ENCODE measurements at regions not wholly inside any gene's neighbourhood (a gene's known extent, or its start where the extent isn't known, plus 50 kb on each side); places are given as distances from the start of the nearest gene placed in this dataset.
"Not testable (repeated sequence)": the region's sequence is repeated elsewhere in the genome, so short reads cannot be mapped to it uniquely, and the experiment has no call there.

DNA sequence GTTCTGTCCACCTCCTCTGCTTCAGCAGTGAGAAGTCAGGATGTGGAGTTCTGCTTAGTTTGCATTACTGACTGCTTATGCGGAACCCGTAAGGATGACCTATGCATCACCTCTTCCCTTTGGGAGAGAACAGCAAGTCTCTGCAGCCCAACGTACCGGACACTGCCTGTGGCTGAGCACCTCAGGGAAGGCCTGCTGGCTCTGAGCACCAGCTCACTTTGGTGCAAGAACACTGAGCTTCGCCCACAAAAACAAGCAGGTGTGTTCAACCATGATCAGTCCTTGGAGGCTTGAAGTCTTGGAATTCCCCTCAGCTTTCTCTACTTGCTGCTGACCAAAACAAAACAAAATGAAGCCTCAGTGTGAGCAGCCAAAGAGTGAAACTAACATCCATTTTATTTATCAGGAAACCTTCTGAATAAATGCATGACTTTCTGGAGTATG lies 52.7 kb upstream of the NCK2 start:
- no peak for DNase-seq

- DNase-seq = no peak
These were observed 54.1 kb upstream of the NCK2 start for GRCh38 chr2:105690566-105690965.

- DNase-seq = no peak
These were observed 55.2 kb upstream of the NCK2 start for GRCh38 chr2:105689484-105689883.

GRCh38 chr2:105688946-105689345 lies 55.8 kb upstream of the NCK2 start:
- no peak for DNase-seq

DNA sequence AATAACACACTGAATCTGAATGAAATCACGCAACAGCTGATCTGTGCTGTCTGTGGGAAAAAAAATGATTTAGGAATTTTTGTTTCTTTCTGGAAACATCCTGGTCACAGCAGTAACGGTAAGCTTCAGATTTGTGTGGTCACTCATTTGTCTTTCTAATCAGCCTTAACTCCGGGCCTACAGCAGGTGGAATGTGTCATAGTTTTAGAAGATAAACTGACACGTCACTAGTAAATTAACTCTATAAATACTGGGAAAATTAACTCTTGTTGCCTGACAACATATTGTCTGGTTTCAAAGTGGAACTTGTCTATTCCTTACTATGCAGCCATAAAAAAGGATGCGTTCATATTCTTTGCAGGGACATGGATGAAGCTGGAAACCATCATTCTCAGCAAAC lies 58.1 kb upstream of the NCK2 start:
- no peak for DNase-seq

GRCh38 chr2:105683011-105683492 lies 61.7 kb upstream of the NCK2 start:
- DNase-seq = no peak

DNA sequence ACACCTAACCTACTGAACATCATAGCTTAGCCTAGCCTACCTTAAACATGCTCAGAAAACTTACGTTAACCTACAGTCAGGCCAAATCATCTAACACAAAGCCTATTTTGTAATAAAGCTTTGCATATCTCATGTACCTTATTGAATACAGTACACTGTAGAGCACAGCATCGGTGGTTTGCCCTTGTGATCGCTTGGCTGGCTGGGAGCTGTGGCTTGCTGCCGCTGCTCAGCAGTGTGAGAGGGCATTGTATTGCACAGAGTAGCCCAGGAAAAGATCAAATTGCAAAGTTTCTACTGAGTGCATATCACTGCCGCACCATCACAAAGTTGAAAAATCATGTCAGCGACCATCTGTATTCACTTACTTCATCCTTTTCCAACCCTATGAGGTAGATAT lies 62.3 kb upstream of the NCK2 start:
- no peak for DNase-seq

- no peak for DNase-seq
These were observed 62.8 kb upstream of the NCK2 start for GRCh38 chr2:105681927-105682326.

- DNase-seq = no peak
These were observed 64.4 kb upstream of the NCK2 start for GRCh38 chr2:105680357-105680756.

- no peak for DNase-seq
These were observed 66.4 kb upstream of the NCK2 start for GRCh38 chr2:105678346-105678745.

- DNase-seq = no peak
These were observed 66.8 kb upstream of the NCK2 start for GRCh38 chr2:105677901-105678300.

DNA sequence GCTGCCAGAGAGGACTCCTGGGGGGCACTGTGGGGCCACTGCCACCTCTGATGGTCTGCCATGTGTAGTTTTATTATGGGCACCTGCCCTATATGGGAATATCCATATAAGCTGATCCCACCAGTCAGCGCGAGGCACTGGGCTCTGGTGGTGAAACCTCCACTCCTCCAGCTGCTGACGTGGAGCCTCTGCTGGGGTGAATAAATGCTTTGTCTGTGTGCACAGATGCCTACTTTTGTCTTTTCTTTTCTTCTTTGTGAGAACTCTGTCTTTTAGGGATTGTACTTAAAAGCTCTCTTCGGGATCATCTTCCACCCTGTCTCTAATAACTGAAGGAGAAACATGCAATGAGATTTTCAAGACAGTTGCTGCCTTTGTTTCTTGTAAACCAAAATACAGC lies 68.9 kb upstream of the NCK2 start:
- no peak for DNase-seq

DNA sequence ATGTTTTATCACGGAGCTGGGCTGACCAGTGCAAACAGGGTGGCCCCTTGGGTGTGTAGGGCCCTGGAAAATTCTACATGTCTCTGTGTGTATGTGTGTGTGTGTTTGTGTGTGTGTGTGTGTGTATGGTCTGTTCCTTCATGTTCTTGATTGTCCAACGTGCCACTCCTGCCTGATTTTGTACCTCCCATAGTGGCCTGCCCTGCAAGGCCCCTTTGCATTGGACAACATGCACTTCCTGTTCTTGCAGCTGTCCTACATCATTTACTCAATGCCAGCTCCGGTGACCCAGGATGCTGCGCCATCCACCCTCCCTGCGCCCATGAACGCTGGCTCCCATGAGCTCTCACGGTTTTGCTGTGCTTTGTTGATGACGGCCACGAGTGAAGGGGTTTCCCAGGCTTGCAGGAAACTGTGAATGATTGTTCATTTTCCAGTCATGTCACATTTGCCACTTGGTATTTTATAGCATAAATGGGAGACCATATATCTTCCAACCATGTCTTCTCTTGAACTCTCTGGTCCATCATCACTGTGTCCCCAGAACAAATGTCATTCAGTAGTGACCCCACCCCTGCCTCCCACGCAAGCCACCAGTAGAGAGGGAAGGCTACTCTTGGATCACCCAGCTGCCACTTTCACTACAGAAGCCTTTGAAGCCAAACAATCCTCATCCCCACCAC lies 69.7 kb upstream of the NCK2 start:
- DNase-seq = no peak

DNA sequence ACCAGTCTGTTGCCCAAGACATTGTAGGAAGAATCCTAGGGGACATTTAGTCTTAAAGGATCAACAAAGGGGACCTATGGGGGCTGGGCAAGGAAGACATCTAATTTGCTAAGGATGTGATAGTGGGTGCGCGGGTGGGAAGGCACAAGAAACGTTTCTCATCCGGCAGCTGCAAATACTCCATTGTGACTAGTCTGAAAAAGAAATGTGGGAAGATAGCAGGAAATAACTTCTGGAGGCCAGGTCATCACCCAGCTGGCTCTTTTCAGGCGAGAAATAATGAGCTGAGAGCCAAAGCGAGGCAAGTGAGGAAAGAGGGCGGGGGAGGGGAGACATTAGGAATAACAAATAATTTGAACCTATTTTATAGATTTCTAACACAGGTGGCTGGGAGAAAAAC lies 70.3 kb upstream of the NCK2 start:
- no peak for DNase-seq

DNA sequence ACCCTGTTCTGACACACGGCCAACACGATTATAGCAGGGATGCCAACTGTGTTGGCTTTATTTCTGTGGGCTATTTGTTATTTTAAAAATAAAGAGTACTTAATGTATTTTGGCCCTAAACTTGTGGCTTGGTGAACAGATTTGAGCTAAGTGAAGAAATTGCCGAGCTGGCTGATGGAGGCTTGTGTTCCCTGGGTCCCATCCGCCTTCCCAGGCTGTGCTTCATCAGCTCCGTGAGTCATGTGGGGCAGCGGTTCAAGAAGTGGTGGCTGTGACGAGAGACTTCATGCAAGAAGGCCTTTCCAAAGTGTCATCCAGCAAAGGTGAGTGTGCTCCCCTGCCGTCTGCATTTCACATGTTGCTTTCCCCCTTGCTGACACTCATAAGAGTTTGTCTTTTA lies 73.6 kb upstream of the NCK2 start:
- DNase-seq = no peak

GRCh38 chr2:105669384-105669891 lies 75.3 kb upstream of the NCK2 start:
- DNase-seq = no peak

- no peak for DNase-seq
These were observed 79.2 kb upstream of the NCK2 start for GRCh38 chr2:105665480-105665879.

DNA sequence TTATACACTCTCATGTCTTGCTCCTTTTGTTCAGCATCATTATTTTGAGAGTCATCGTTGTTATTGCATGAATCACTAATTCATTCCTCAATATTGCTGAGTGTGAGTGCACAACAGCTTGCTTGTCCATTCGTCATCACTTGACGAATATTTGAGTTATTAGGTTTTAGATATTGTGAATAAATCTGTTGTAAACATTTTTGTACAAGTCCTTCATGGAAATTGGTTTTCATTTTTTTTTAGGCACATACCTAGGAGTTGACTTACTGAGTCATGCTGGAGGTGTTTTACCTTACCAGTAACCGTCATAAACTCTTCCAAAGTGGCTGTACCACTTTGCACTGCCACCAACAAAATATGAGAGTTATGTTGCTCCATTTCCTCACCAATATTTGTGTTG lies 84.2 kb upstream of the NCK2 start:
- no peak for DNase-seq

DNA sequence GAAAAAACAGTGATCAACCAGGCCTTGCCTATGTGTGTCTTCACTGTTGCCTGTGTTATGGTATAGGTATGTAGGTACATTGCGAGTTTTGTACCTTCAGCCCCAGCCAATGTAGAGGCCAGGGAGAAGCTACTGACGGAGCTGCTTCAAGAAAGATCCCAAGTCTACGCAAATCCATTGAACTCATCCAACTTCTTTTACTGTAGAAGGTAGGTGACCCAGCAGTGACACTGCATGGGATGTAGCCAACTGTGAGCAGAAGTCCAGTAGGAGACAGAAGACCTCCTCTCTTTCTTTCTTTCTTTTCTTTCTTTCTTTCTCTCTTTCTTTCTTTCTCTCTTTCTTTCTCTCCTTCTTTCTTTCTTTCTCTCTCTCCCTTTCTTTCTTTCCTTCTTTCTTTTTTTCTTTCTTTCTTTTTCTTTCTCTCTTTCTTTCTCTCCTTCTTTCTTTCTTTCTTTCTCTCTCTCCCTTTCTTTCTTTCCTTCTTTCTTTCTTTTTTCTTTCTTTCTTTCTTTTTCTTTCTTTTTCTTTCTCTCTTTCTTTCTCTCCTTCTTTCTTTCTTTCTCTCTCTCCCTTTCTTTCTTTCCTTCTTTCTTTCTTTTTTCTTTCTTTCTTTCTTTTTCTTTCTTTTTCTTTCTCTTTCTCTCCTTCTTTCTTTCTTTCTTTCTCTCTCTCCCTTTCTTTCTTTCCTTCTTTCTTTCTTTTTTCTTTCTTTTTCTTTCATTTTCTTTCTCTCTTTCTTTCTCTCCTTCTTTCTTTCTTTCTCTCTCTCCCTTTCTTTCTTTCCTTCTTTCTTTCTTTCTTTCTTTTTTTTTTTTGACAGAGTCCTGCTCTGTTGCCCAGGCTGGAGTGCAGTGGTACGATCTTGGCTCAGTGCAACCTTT lies 88.7 kb upstream of the NCK2 start:
- not testable (repeated sequence) for DNase-seq

DNA sequence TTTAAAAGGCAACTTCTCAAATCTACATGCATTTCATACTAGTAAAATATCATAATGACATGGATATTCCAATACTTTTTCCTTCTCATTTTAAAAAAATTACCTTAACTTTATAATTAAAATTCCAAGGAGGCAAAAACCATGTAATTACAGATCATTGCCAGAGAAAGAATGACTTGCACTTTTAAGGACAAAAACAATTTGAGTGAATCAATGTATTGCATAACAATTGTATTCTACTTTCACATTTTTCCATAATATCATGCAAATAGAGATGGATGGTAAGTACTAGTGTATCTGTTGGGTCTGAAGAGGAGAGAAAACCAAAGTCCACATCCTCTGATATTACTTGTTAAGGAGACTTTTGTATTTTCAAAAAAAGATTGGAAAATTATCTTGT lies 89.5 kb upstream of the NCK2 start:
- DNase-seq = no peak

DNA sequence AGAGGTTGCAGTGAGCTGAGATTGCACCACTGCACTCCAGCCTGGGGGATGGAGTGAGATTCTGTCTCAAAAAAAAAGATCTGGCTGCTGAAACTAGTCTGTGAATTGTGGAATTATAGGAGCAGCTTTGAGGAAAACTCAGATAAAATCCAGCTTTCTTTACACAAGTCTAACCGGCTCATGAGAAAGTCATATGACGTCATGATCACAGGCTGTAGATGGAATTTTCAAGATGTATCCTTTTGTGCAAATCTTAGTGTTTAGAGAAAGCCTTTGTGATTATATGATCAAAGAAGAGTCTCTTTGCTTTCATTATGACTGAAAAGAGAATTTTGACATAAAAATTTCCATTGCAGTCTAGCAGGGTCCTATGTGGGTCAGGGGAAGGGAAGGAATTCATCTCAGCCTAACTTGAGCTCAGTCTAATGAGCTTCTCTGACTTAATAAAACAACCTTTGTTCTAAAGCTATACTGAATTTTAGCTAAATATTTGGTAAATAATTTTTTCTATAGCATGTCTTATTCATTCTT lies 90.2 kb upstream of the NCK2 start:
- DNase-seq = no peak

DNA sequence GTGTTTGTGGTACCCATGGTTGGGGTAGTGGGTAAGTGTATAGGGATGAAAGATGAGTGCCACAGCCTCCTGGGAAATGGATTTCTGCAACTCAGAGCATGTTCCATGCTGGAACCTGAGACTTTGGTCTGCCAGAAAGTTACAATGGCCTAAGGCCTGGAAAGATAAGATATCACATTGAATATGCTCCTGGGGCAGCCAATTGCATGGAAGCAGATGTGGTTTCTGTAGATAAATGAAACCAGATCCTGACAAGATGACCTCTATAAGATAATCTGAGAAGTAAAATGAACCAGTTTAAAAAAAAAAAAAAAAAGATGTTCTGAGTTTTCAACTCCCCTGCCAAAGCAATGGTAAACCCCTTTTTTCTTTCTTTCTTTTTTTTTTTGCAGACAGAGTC lies 91.4 kb upstream of the NCK2 start:
- no peak for DNase-seq

DNA sequence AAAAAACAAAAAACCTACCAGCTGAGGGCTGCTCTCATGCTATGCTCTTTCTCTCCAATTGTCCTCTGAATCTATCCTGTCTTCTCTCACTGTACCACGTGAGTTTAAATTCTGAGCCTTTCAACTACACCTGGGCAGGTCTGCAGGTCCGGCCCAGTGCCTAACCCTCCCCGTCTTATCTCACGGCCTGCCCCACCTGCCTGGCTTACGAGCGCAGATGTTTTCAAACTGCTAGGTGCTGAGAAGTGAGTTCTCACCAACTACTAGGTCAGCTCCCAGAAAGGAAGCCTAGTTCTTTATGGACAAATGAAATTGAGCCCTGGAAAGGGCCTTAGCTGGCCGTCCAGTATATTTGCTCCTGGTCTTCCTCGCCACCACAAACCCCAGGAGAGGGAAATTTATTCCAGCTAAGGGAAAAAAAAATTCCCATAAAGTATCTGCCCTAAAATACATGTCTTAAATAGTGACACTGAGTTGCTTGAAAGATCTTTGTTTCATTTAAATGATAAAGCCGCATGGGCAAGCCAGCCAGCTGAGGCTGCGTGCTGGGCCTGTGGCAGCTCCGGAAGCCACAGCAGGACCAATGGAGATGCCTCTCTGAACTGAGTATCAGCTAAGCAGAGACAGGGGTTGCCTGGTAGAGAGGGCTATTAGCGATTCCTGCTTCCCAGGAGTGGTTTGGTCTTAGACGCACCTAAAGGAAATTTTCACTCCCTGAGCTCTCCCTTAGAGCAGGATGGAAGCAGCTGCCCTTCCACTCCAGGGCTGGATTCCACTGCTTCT lies 92.5 kb upstream of the NCK2 start:
- DNase-seq = no peak

Measured in activated CD8-positive, alpha-beta memory T cell treated with anti-CD3 and anti-CD28 coated beads, Interleukin-2, amount 50 U/mL, for 48 hours (primary cell).